ENCODE measurements at regions not wholly inside any gene's neighbourhood (a gene's known extent, or its start where the extent isn't known, plus 50 kb on each side); places are given as distances from the start of the nearest gene placed in this dataset.

GRCh38 chr11:29669310-29669709, 347.5 kb downstream of the KCNA4 start:
- H3K9me3 ChIP-seq (ENCODE audit: control insufficient read depth in 4 of 4, insufficient read depth in 3 of 4, low read length in 3 of 4): peaks cover 0 to 3% (median 0%) of the 10 kb centered on the region in 4 donors
- no peak for DNase-seq
- no peak for ATAC-seq (ENCODE audit: insufficient read depth, low FRiP score)

GRCh38 chr11:29657709-29658108, 359.1 kb downstream of the KCNA4 start:
- Histone ChIP-seq H3K9ac (ENCODE audit: insufficient read depth in 1 of 2, low read length in 2 of 2) (no peak overlapping the region), H3K9me3 (ENCODE audit: control insufficient read depth in 4 of 4, insufficient read depth in 3 of 4, low read length in 3 of 4) (no peaks in the 10 kb centered on the region), H3K4me3 (no peak overlapping the region), H3K27ac (ENCODE audit: low read depth in 1 of 2, low read length in 1 of 2) (no peak overlapping the region), H3K36me3 (ENCODE audit: control insufficient read depth in 4 of 4, insufficient read depth in 4 of 4, low read length in 4 of 4) (no peaks in the 10 kb centered on the region), H3K4me1 (ENCODE audit: control insufficient read depth in 5 of 5, insufficient read depth in 5 of 5, low read length in 5 of 5) (peaks cover 0 to 5% (median 0%) of the 10 kb centered on the region in 5 donors), H3K27me3 (ENCODE audit: control insufficient read depth in 3 of 3, insufficient read depth in 3 of 3, low read length in 2 of 3) (no peaks in the 10 kb centered on the region)
- WGBS, 2 donors: 85 to 91% methylated on average over 2 of the region's 2 CpGs
- peak in 1 of 3 donors; percentile 15 for DNase-seq
- no peak for ATAC-seq (ENCODE audit: insufficient read depth, low FRiP score)
- TF ChIP-seq CTCF (IDR thresholded peaks at IDR 0.05; ENCODE audit: control extremely low read depth, extremely low read depth): no peak

More at GRCh38 chr11:29669310-29669709, 347.5 kb downstream of the KCNA4 start:
- no peak for TF ChIP-seq CTCF (IDR thresholded peaks at IDR 0.05; ENCODE audit: control extremely low read depth, extremely low read depth)
- Histone ChIP-seq H3K9ac (ENCODE audit: insufficient read depth in 1 of 2, low read length in 2 of 2) (no peak overlapping the region), H3K27me3 (ENCODE audit: control insufficient read depth in 3 of 3, insufficient read depth in 3 of 3, low read length in 2 of 3) (no peaks in the 10 kb centered on the region), H3K4me3 (no peak overlapping the region), H3K27ac (ENCODE audit: low read depth in 1 of 2, low read length in 1 of 2) (no peak overlapping the region), H3K4me1 (ENCODE audit: control insufficient read depth in 5 of 5, insufficient read depth in 5 of 5, low read length in 5 of 5) (no peaks in the 10 kb centered on the region), H3K36me3 (ENCODE audit: control insufficient read depth in 4 of 4, insufficient read depth in 4 of 4, low read length in 4 of 4) (no peaks in the 10 kb centered on the region)
- WGBS, 2 donors: 57 to 74% methylated on average over 5 of the region's 5 CpGs

- H3K9me3 ChIP-seq (ENCODE audit: control insufficient read depth in 4 of 4, insufficient read depth in 3 of 4, low read length in 3 of 4): no peaks in the 10 kb centered on the region
- ATAC-seq (ENCODE audit: insufficient read depth, low FRiP score): no peak
- WGBS, 2 donors: 72% methylated on average over 3 of the region's 3 CpGs
These were observed 360.2 kb downstream of the KCNA4 start for GRCh38 chr11:29656597-29656996.

More at GRCh38 chr11:29656597-29656996, 360.2 kb downstream of the KCNA4 start:
- H3K9ac ChIP-seq (ENCODE audit: insufficient read depth in 1 of 2, low read length in 2 of 2): no peak overlapping the region
- H3K36me3 ChIP-seq (ENCODE audit: control insufficient read depth in 4 of 4, insufficient read depth in 4 of 4, low read length in 4 of 4): no peaks in the 10 kb centered on the region
- peaks cover 0 to 5% (median 0%) of the 10 kb centered on the region in 5 donors for H3K4me1 ChIP-seq (ENCODE audit: control insufficient read depth in 5 of 5, insufficient read depth in 5 of 5, low read length in 5 of 5)
- DNase-seq: no peak
- no peaks in the 10 kb centered on the region for H3K27me3 ChIP-seq (ENCODE audit: control insufficient read depth in 3 of 3, insufficient read depth in 3 of 3, low read length in 2 of 3)
- peak overlapping the region in 1 of 2 donors; percentile 45 for H3K27ac ChIP-seq (ENCODE audit: low read depth in 1 of 2, low read length in 1 of 2)
- no peak overlapping the region for H3K4me3 ChIP-seq
- no peak for TF ChIP-seq CTCF (IDR thresholded peaks at IDR 0.05; ENCODE audit: control extremely low read depth, extremely low read depth)

Data from lung (tissue), 11 donors.